ENCODE measurements at regions not wholly inside any gene's neighbourhood (a gene's known extent, or its start where the extent isn't known, plus 50 kb on each side); places are given as distances from the start of the nearest gene placed in this dataset.

- TF ChIP-seq USF2 (CRISPR knock-in tag; IDR thresholded peaks at IDR 0.05) (no peak), TEAD4 (CRISPR knock-in tag; IDR thresholded peaks at IDR 0.05) (no peak)
Measured at GRCh38 chr20:40359131-40359912, 329.7 kb downstream of the MAFB start.

All from WTC11 (cell line).